Keratinocyte (primary cell): ENCODE measurements at regions not wholly inside any gene's neighbourhood (a gene's known extent, or its start where the extent isn't known, plus 50 kb on each side); places are given as distances from the start of the nearest gene placed in this dataset.

Source experiments
- DNase-seq: peaks from one replicate; pipeline ENCODE4 v3.0.0-alpha.2; 2011; ENCODE audit warnings: low read depth, missing footprints, low spot score
- FAIRE-seq: peaks from 2 replicates; lab custom pipeline; 2011; peaks lifted over from hg19 to GRCh38; lab: Jason Lieb, UNC
- H2AFZ ChIP-seq: 2 replicates; pipeline ENCODE4 v1.6.0; 2012; ENCODE audit warnings: low read length, control low read depth, inconsistent platforms; ENCODE audit not compliant: control insufficient read depth
- H3K27ac ChIP-seq: 2 replicates; pipeline ENCODE4 v1.5.1; 2011; ENCODE audit warnings: low read length; ENCODE audit not compliant: control insufficient read depth, insufficient read depth
- H3K27me3 ChIP-seq: 3 replicates; pipeline ENCODE4 v1.6.0; 2011; ENCODE audit warnings: low read length; ENCODE audit not compliant: control insufficient read depth, insufficient read depth; ENCODE audit errors: extremely low read depth
- H3K36me3 ChIP-seq, 2 experiments: 2 replicates in 1 of 2; 3 replicates in 1 of 2; pipeline ENCODE4 v1.5.1; 2011; ENCODE audit warnings: low read length in 2 of 2, mild to moderate bottlenecking in 1 of 2; ENCODE audit not compliant: control insufficient read depth in 2 of 2, insufficient read depth in 2 of 2; ENCODE audit errors: extremely low read depth in 1 of 2
- H3K4me1 ChIP-seq: 3 replicates; pipeline ENCODE4 v1.5.1; 2011; ENCODE audit warnings: low read length; ENCODE audit not compliant: control insufficient read depth, insufficient read depth; ENCODE audit errors: extremely low read depth
- H3K4me2 ChIP-seq: 3 replicates; pipeline ENCODE4 v1.6.0; 2011; ENCODE audit warnings: low read depth, low read length; ENCODE audit not compliant: control insufficient read depth, insufficient read depth; ENCODE audit errors: extremely low read depth
- H3K4me3 ChIP-seq, 3 experiments: fragments of 200-600 bp in 1 of 3; sonication (generic) in 1 of 3; 2 replicates in 2 of 3; 3 replicates in 1 of 3; pipeline ENCODE4 v1.5.1; 2011 to 2016; ENCODE audit warnings: low read length in 3 of 3, mild to moderate bottlenecking in 3 of 3, control low read depth in 2 of 3, inconsistent platforms in 1 of 3, low read depth in 1 of 3, mixed read lengths in 1 of 3, mixed run types in 1 of 3, moderate library complexity in 1 of 3; ENCODE audit not compliant: control insufficient read depth in 2 of 3, insufficient read depth in 2 of 3; ENCODE audit errors: extremely low read depth in 1 of 3
- H3K79me2 ChIP-seq: 2 replicates; pipeline ENCODE4 v1.6.0; 2012; ENCODE audit warnings: low read length; ENCODE audit not compliant: control insufficient read depth, insufficient read depth
- H3K9ac ChIP-seq: 3 replicates; pipeline ENCODE4 v1.6.0; 2011; ENCODE audit warnings: low read length; ENCODE audit not compliant: control insufficient read depth, insufficient read depth; ENCODE audit errors: extremely low read depth
- H3K9me1 ChIP-seq: 3 replicates; pipeline ENCODE4 v1.6.0; 2011; ENCODE audit warnings: low read length; ENCODE audit not compliant: control insufficient read depth, insufficient read depth; ENCODE audit errors: extremely low read depth
- H3K9me3 ChIP-seq: 2 replicates; pipeline ENCODE4 v1.5.1; 2012; ENCODE audit warnings: low read depth, low read length; ENCODE audit not compliant: control insufficient read depth
- H4K20me1 ChIP-seq: 3 replicates; pipeline ENCODE4 v1.6.0; 2011; ENCODE audit warnings: low read length; ENCODE audit not compliant: control insufficient read depth, insufficient read depth; ENCODE audit errors: extremely low read depth
- CTCF ChIP-seq, 3 experiments: IDR thresholded peaks in 1 of 3; conservative IDR thresholded peaks in 1 of 3; optimal IDR thresholded peaks in 1 of 3; 2 replicates in 2 of 3; 3 replicates in 1 of 3; pipeline versions ENCODE3 to v1.5.1; 2011; ENCODE audit warnings: low read length in 3 of 3, mild to moderate bottlenecking in 3 of 3, moderate library complexity in 2 of 3, control low read depth in 1 of 3, inconsistent platforms in 1 of 3; ENCODE audit not compliant: insufficient read depth in 2 of 3; ENCODE audit errors: extremely low read depth in 1 of 3
- EZH2 ChIP-seq: IDR thresholded peaks from one replicate; pipeline ENCODE4 v1.6.1; 2012; ENCODE audit warnings: inconsistent platforms, mild to moderate bottlenecking, low read length, moderate library complexity
- dilution Hi-C: fragments of 300-500 bp; cut with MboI; formaldehyde crosslinking; loops from one replicate; pipeline ENCODE4 v1.7.0; 2020; ENCODE audit warnings: low sequenced_read_pairs; ENCODE audit not compliant: extremely low pct_ligation_motif_present

DNA sequence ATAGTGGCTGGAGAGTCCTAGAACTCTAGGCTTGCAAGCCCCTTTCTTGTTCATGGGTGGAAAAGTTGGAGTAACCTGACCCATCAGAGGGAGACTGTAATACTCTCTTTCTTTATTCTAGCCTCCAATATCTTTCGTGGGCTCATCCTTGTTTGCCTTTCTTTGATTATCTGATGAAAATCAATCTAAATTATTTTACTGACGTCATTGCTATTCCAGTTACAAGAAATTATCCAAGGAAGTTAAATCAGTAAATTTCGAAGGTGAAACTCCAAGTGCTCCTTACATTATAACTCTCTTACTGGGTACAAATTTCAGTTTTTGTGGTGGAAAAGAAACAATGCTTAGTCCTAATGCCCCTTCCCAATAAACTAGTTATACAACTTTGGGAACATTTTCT, 412.9 kb downstream of the IDS start:
- FAIRE-seq (no peak), DNase-seq (no peak)
- H3K9me3 ChIP-seq, result no peaks in the 10 kb centered on the region
- dilution Hi-C loops, result no loop called here
- H3K27me3 ChIP-seq, result no peaks in the 10 kb centered on the region
- no peaks in the 10 kb centered on the region for H3K36me3 ChIP-seq
- no peaks in the 10 kb centered on the region for H3K79me2 ChIP-seq
- no peak overlapping the region for H3K27ac ChIP-seq
- no peak overlapping the region for H3K4me2 ChIP-seq
- H3K4me3 ChIP-seq, result no peak overlapping the region
- H3K9ac ChIP-seq, result no peak overlapping the region
- TF ChIP-seq EZH2 (no peak), CTCF (optimal IDR thresholded peaks at IDR 0.05 in 1 of 3, IDR thresholded peaks at IDR 0.05 in 1 of 3, conservative IDR thresholded peaks at IDR 0.05 in 1 of 3; ENCODE audit: extremely low read depth in 1 of 3, insufficient read depth in 2 of 3, low read length in 3 of 3) (no peak)
- no peaks in the 10 kb centered on the region for H3K9me1 ChIP-seq
- H3K4me1 ChIP-seq, result no peaks in the 10 kb centered on the region
- H4K20me1 ChIP-seq, result no peaks in the 10 kb centered on the region
- no peak overlapping the region for H2AFZ ChIP-seq

GRCh38 chrX:149079805-149080406, 425.2 kb downstream of the IDS start:
- FAIRE-seq (no peak), DNase-seq (no peak)
- Histone ChIP-seq H3K27me3 (no peaks in the 10 kb centered on the region), H3K9me3 (peaks cover 3% of the 10 kb centered on the region), H2AFZ (no peak overlapping the region), H3K9me1 (no peaks in the 10 kb centered on the region), H3K4me2 (no peak overlapping the region), H3K4me3 (no peak overlapping the region), H3K27ac (no peak overlapping the region), H3K36me3 (no peaks in the 10 kb centered on the region), H3K9ac (no peak overlapping the region), H3K79me2 (no peaks in the 10 kb centered on the region), H4K20me1 (no peaks in the 10 kb centered on the region), H3K4me1 (no peaks in the 10 kb centered on the region)
- dilution Hi-C loops, result no loop called here
- TF ChIP-seq EZH2, result no peak
- no peak for TF ChIP-seq CTCF (optimal IDR thresholded peaks at IDR 0.05 in 1 of 3, IDR thresholded peaks at IDR 0.05 in 1 of 3, conservative IDR thresholded peaks at IDR 0.05 in 1 of 3; ENCODE audit: extremely low read depth in 1 of 3, insufficient read depth in 2 of 3, low read length in 3 of 3)
